ENCODE measurements at regions not wholly inside any gene's neighbourhood (a gene's known extent, or its start where the extent isn't known, plus 50 kb on each side); places are given as distances from the start of the nearest gene placed in this dataset.

GRCh38 chr12:102570256-102570655 lies 89.9 kb upstream of the IGF1 start:
- no peak for DNase-seq (ENCODE audit: extremely low spot score in 2 of 2)
- no peaks in the 10 kb centered on the region for H3K9me3 ChIP-seq
- H3K4me1 ChIP-seq: peaks cover 8% of the 10 kb centered on the region
- H3K36me3 ChIP-seq: no peaks in the 10 kb centered on the region
- intact Hi-C loops (cut with DNase I): no loop called here
- H3K4me3 ChIP-seq: no peak overlapping the region
- TF ChIP-seq POLR2AphosphoS5 (IDR thresholded peaks at IDR 0.05; ENCODE audit: insufficient read depth in 1 of 2, low read depth in 1 of 2) (no peak), POLR2A (IDR thresholded peaks at IDR 0.05) (no peak), CTCF (IDR thresholded peaks at IDR 0.05) (no peak)
- no peaks in the 10 kb centered on the region for H3K27me3 ChIP-seq
- H3K27ac ChIP-seq: no peak overlapping the region

- no peaks in the 10 kb centered on the region for H3K36me3 ChIP-seq
- H3K27ac ChIP-seq: no peak overlapping the region
- peaks cover 8% of the 10 kb centered on the region for H3K4me1 ChIP-seq
- H3K9me3 ChIP-seq: no peaks in the 10 kb centered on the region
- no peak overlapping the region for H3K4me3 ChIP-seq
- H3K27me3 ChIP-seq: no peaks in the 10 kb centered on the region
- intact Hi-C loops (cut with DNase I): no loop called here
- no peak for DNase-seq (ENCODE audit: extremely low spot score in 2 of 2)
- TF ChIP-seq POLR2AphosphoS5 (IDR thresholded peaks at IDR 0.05; ENCODE audit: insufficient read depth in 1 of 2, low read depth in 1 of 2) (no peak), POLR2A (IDR thresholded peaks at IDR 0.05) (no peak), CTCF (IDR thresholded peaks at IDR 0.05) (no peak)
Observed at GRCh38 chr12:102569803-102570202, 89.4 kb upstream of the IGF1 start.

GRCh38 chr12:102568276-102568675 lies 87.9 kb upstream of the IGF1 start:
- no peaks in the 10 kb centered on the region for H3K9me3 ChIP-seq
- intact Hi-C loops (cut with DNase I): no loop called here
- H3K27ac ChIP-seq: no peak overlapping the region
- no peaks in the 10 kb centered on the region for H3K36me3 ChIP-seq
- H3K4me3 ChIP-seq: no peak overlapping the region
- TF ChIP-seq POLR2A (IDR thresholded peaks at IDR 0.05) (no peak), CTCF (IDR thresholded peaks at IDR 0.05) (no peak), POLR2AphosphoS5 (IDR thresholded peaks at IDR 0.05; ENCODE audit: insufficient read depth in 1 of 2, low read depth in 1 of 2) (no peak)
- no peaks in the 10 kb centered on the region for H3K27me3 ChIP-seq
- peaks cover 8% of the 10 kb centered on the region for H3K4me1 ChIP-seq
- no peak for DNase-seq (ENCODE audit: extremely low spot score in 2 of 2)

GRCh38 chr12:102567031-102567985 lies 86.9 kb upstream of the IGF1 start:
- no peak for TF ChIP-seq CTCF (IDR thresholded peaks at IDR 0.05)
- no peak for TF ChIP-seq POLR2A (IDR thresholded peaks at IDR 0.05)
- TF ChIP-seq POLR2AphosphoS5 (IDR thresholded peaks at IDR 0.05; ENCODE audit: insufficient read depth in 1 of 2, low read depth in 1 of 2): no peak
- no peaks in the 10 kb centered on the region for H3K27me3 ChIP-seq
- no peaks in the 10 kb centered on the region for H3K9me3 ChIP-seq
- peaks cover 8% of the 10 kb centered on the region for H3K4me1 ChIP-seq
- intact Hi-C loops (cut with DNase I): no loop called here
- H3K4me3 ChIP-seq: no peak overlapping the region
- no peak for DNase-seq (ENCODE audit: extremely low spot score in 2 of 2)
- H3K36me3 ChIP-seq: no peaks in the 10 kb centered on the region
- H3K27ac ChIP-seq: no peak overlapping the region

- Histone ChIP-seq H3K9me3 (no peaks in the 10 kb centered on the region), H3K27me3 (no peaks in the 10 kb centered on the region), H3K36me3 (no peaks in the 10 kb centered on the region), H3K4me1 (peaks cover 8% of the 10 kb centered on the region), H3K27ac (no peak overlapping the region), H3K4me3 (no peak overlapping the region)
- TF ChIP-seq CTCF (IDR thresholded peaks at IDR 0.05) (no peak), POLR2A (IDR thresholded peaks at IDR 0.05) (no peak), POLR2AphosphoS5 (IDR thresholded peaks at IDR 0.05; ENCODE audit: insufficient read depth in 1 of 2, low read depth in 1 of 2) (no peak)
- DNase-seq (ENCODE audit: extremely low spot score in 2 of 2): no peak
- intact Hi-C loops (cut with DNase I): no loop called here
Observed at GRCh38 chr12:102565555-102565954, 85.2 kb upstream of the IGF1 start.
